GM21619 (cell line): ENCODE measurements at regions not wholly inside any gene's neighbourhood (a gene's known extent, or its start where the extent isn't known, plus 50 kb on each side); places are given as distances from the start of the nearest gene placed in this dataset.

Experiments
- ATAC-seq: cut with Tn5 transposase; IDR thresholded peaks from one replicate; pipeline ENCODE4 v1.9.1; 2021; ENCODE audit not compliant: unreplicated experiment

DNA sequence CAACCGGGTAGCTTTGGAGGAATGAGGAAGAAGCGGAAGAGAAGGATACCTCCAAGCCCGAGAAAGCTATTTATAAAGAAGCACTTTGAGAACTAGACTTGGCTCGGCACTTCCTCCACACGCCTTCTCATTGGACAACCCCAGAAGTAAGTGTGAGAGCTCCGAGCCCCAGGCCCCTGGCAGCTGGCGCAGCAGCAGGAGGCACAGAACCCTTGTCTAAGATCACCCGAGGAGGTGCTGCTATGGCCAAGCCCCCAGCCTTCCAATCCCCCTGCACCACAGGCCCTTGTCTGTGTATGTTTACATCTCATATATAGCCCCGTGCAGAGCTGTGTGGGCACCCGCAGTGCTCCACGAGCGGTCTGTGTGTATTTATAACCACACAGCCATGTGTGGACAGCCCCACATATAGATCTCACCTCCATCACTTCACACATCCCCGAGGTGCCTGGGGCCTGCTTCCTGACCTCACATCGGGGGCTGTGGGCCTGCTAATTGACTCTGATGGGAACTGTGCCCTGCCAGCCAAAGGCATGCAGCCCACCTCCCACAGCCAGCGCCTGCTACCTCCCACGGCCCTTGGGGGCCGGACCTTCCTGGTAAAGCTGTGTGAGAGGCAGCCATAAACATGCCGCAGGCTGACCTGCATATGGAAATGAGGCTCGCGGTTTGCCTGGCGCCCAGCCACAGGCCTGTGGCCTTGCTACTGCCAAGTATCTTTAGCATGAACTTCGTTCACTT lies 96.1 kb downstream of the C17orf67 start:
- ATAC-seq: no peak

GRCh38 chr17:56739376-56739775 lies 94.3 kb downstream of the C17orf67 start:
- no peak for ATAC-seq

DNA sequence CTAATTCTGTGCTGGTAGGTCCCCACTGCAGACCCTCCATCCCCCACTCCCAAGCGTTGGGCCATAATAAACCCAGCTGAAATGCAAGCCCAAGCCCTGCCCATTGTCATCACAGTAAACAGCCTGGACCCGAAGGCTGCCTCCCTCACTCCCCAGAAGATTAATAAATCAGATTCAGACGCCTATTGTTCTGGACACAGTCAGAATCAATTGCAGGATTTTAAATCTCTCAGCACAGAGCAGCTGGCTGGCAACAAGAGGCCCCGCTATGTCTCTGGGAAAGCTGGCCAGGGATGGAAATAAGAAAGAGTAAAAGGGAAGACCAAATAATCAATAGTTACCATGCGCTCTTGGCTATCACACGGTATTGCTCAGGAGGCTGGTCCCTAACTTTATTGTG lies 93.9 kb downstream of the C17orf67 start:
- no peak for ATAC-seq

GRCh38 chr17:56740481-56740880 lies 93.2 kb downstream of the C17orf67 start:
- no peak for ATAC-seq
